AG04449 (cell line): ENCODE measurements at regions not wholly inside any gene's neighbourhood (a gene's known extent, or its start where the extent isn't known, plus 50 kb on each side); places are given as distances from the start of the nearest gene placed in this dataset.

ENCODE experiments used
- CTCF ChIA-PET: fragments of 350-600 bp; formaldehyde crosslinking; extraction: SDS; loops from one replicate; lab custom pipeline; 2021; ENCODE audit warnings: antibody characterized with exemption; lab: Yijun Ruan, JAX
- POLR2A ChIA-PET: fragments of 400-600, 350-600 bp; formaldehyde crosslinking; extraction: SDS; loops from one replicate; lab custom pipeline; 2020; ENCODE audit warnings: antibody characterized with exemption, inconsistent platforms; lab: Yijun Ruan, JAX
- DNase-seq: peaks from one replicate; pipeline ENCODE4 v3.0.0-alpha.2; 2010; ENCODE audit warnings: low read depth, low spot score
- H3K4me3 ChIP-seq: 2 replicates; pipeline ENCODE4 v1.5.1; 2011; ENCODE audit warnings: low read depth, mild to moderate bottlenecking, control low read depth, low read length
- TF ChIP-seq, protein P1 (sequence below): IDR thresholded peaks from one replicate; pipeline ENCODE4 v1.5.1; 2011; ENCODE audit warnings: mild to moderate bottlenecking, moderate library complexity, low read length, control low read depth, inconsistent platforms; ENCODE audit not compliant: insufficient read depth; ENCODE audit errors: missing control alignments

DNA sequence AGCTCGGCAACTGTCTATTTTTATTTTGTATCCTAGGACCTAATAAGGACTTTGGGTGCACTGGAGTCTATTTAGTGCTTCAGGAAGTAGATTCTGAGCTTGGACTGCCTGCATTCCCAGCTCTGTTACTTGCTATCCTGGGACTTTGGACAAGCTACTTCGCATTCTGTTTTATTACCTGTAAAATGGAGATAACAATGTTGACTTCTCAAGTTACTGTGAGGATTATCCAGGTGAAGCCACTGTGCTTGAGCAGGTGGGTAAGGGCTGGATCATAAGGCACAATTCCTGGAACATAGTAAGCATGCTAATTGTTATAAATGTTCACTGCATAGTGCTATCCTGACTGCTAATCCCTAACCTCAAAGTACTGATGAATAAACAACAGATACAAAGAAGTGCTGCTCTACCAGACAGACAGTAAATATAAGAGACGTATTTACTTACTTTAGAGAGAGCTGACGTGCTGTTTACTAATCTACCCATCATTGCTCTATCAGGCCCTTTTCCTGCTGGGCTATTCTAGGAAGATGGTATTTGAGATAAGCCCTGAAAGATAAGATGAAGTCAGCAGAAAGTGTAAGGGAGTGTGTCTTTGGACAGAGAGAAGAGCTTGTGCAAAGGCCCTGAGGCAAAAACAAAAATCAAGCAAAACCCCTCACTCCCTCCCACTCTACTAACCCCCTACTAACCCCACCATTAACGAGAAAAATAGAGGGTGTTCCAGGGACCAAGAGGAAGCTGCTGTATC is 50.8 kb upstream of the FLT1 start:
- ChIA-PET POLR2A (no interaction called here), CTCF (interaction anchor here (0.9 to 3.2 kb wide), 4 partner anchors 8 to 223 kb away, joined by 3 to 10 read pairs (median 4); no protein-coding TSS in a partner anchor)
- TF ChIP-seq, protein P1, sequence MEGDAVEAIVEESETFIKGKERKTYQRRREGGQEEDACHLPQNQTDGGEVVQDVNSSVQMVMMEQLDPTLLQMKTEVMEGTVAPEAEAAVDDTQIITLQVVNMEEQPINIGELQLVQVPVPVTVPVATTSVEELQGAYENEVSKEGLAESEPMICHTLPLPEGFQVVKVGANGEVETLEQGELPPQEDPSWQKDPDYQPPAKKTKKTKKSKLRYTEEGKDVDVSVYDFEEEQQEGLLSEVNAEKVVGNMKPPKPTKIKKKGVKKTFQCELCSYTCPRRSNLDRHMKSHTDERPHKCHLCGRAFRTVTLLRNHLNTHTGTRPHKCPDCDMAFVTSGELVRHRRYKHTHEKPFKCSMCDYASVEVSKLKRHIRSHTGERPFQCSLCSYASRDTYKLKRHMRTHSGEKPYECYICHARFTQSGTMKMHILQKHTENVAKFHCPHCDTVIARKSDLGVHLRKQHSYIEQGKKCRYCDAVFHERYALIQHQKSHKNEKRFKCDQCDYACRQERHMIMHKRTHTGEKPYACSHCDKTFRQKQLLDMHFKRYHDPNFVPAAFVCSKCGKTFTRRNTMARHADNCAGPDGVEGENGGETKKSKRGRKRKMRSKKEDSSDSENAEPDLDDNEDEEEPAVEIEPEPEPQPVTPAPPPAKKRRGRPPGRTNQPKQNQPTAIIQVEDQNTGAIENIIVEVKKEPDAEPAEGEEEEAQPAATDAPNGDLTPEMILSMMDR: no peak
- H3K4me3 ChIP-seq: no peak overlapping the region
- no peak for DNase-seq
